ENCODE measurements at regions not wholly inside any gene's neighbourhood (a gene's known extent, or its start where the extent isn't known, plus 50 kb on each side); places are given as distances from the start of the nearest gene placed in this dataset.

- H3K27me3 ChIP-seq (ENCODE audit: insufficient read depth, low read length), result no peaks in the 10 kb centered on the region
- Mint-ChIP-seq H3K9me3 (no peaks in the 10 kb centered on the region), H3K27ac (no peak overlapping the region)
Observed at GRCh38 chr15:79501086-79501485, 69.0 kb downstream of the MINAR1 start.

More at GRCh38 chr15:79501086-79501485, 69.0 kb downstream of the MINAR1 start:
- Histone ChIP-seq H3K9ac (ENCODE audit: extremely low read depth, insufficient read length, low read length) (no peak overlapping the region), H2BK120ac (ENCODE audit: low read depth, low read length, poor library complexity, severe bottlenecking) (no peak overlapping the region), H2BK20ac (ENCODE audit: low read depth, low read length, poor library complexity, severe bottlenecking) (no peak overlapping the region), H2BK5ac (ENCODE audit: insufficient read length, low read length) (no peak overlapping the region), H2BK15ac (ENCODE audit: low read depth, low read length) (no peak overlapping the region), H3K56ac (ENCODE audit: insufficient read length, low read depth, low read length) (no peak overlapping the region), H3K4me2 (ENCODE audit: insufficient read depth, insufficient read length, low read length) (no peak overlapping the region), H3K23ac (ENCODE audit: insufficient read length, low read depth, low read length) (no peak overlapping the region), H2BK12ac (ENCODE audit: insufficient read length, low read depth, low read length) (no peak overlapping the region), H4K8ac (replicated peaks; ENCODE audit: insufficient read length, low read depth, low read length) (no peak overlapping the region), H3K4me1 (ENCODE audit: insufficient read depth, low read length) (no peaks in the 10 kb centered on the region), H2AK5ac (ENCODE audit: insufficient read length, low read length) (no peak overlapping the region), H3K27ac (ENCODE audit: insufficient read length, low read depth, low read length) (no peak overlapping the region), H3T11ph (ENCODE audit: low read length) (no peak overlapping the region), H3K18ac (ENCODE audit: insufficient read length, low read depth, low read length) (no peak overlapping the region), H3K9me3 (ENCODE audit: control insufficient read depth, low read depth, low read length) (no peaks in the 10 kb centered on the region), H3K14ac (ENCODE audit: insufficient read depth, low read length) (no peak overlapping the region), H4K5ac (ENCODE audit: insufficient read length, low read depth, low read length) (no peak overlapping the region), H4K91ac (ENCODE audit: insufficient read length, low read depth, low read length) (no peak overlapping the region), H3K79me2 (ENCODE audit: insufficient read depth, low read length) (no peaks in the 10 kb centered on the region), H4K20me1 (ENCODE audit: control insufficient read depth, insufficient read depth, insufficient read length) (no peaks in the 10 kb centered on the region), H3K4ac (ENCODE audit: low read depth, low read length) (no peak overlapping the region), H3K23me2 (ENCODE audit: insufficient read length, low read depth, low read length, poor library complexity, severe bottlenecking) (no peaks in the 10 kb centered on the region), H2AFZ (ENCODE audit: low read length) (no peak overlapping the region), H3K79me1 (ENCODE audit: insufficient read depth, low read depth, low read length, poor library complexity, severe bottlenecking) (no peaks in the 10 kb centered on the region)
- no peak for TF ChIP-seq CTCF (conservative IDR thresholded peaks at IDR 0.05)
- Mint-ChIP-seq H3K36me3 (ENCODE audit: insufficient read depth in 1 of 3, low read depth in 3 of 3) (no peaks in the 10 kb centered on the region), H3K4me1 (peaks cover 0 to 2% of the 10 kb centered on the region in 2 experiments; a peak in 2 of 4 replicates), H3K4me3 (no peak overlapping the region), H3K27me3 (ENCODE audit: low read depth) (no peaks in the 10 kb centered on the region)
- DNase-seq, result no peak
- WGBS (ENCODE audit: extremely low coverage, insufficient read length, low lambda C conversion rate), result no CpG with 5 or more reads among the region's 5 CpGs
